ENCODE measurements at regions not wholly inside any gene's neighbourhood (a gene's known extent, or its start where the extent isn't known, plus 50 kb on each side); places are given as distances from the start of the nearest gene placed in this dataset.

- TF ChIP-seq CTCF (IDR thresholded peaks at IDR 0.05; ENCODE audit: poor library complexity) (no peak), EZH2phosphoT487 (IDR thresholded peaks at IDR 0.05; ENCODE audit: low read depth, severe bottlenecking, unreplicated experiment) (no peak), EZH2 (IDR thresholded peaks at IDR 0.05; ENCODE audit: borderline replicate concordance) (no peak)
Observed at GRCh38 chr6:1053586-1053985, 258.3 kb upstream of the FOXQ1 start.

Measured in hepatocyte (in vitro differentiated cells).